NCI-H526 (cell line): ENCODE measurements at regions not wholly inside any gene's neighbourhood (a gene's known extent, or its start where the extent isn't known, plus 50 kb on each side); places are given as distances from the start of the nearest gene placed in this dataset.
"Not testable (repeated sequence)": the region's sequence is repeated elsewhere in the genome, so short reads cannot be mapped to it uniquely, and the experiment has no call there.

ENCODE experiments used
- DNase-seq, 2 experiments: peaks; one replicate each; lab custom pipeline; 2025; lab: John Stamatoyannopoulos, UW

DNA sequence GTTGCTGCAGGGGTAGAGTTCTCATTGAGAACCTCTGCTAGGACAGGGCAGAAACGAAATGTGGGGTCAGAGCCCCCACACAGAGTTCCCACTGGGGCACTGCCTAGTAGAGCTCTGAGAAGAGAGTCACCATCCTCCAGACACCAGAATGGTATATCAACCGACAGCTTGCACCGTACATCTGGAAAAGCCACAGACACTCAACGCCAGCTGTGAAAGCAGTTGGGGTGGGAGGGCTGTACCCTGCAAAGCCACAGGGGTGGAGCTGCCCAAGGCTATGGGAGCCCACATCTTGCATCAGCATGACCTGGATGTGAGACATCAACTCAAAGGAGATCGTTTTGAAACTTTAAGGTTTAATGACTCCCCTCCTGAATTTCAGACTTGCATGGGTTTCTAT, 284.0 kb upstream of the DEPDC1 start:
- no peak for DNase-seq

DNA sequence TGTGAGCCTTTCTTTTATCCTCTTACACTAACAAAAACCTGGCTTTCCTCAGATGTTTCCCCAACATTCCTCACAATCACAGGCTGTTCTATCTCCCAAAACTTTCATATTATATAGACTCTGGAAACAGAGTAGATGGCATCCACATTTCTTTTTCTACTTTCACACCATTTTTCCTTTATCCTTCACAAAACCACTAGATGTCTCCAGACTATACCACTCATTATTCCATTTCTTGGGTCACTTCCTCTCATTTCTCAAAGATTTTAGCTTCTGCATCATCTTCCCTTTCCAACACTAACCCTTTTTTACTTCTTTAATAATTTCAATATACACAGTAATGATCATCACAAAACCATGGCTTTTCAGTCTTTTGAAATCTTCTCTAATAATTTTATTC, 286.0 kb upstream of the DEPDC1 start:
- no peak for DNase-seq

DNA sequence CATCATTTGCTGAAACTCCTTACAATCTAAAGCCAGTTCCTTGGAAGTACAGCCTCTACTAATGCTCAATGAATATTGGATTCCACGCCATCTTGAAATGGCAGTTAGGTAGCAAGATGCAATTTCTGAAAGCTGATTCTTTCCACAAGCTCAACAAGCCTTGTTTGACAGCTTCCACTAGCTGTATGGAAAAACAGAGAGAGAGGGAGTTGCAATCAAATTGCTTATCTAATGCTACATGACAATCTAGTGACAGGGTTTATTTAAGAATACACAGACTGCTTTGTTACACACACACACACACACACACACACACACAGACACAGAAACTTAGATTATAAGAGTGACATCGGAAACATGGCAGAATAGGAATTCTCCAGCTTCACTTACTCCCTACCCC, 288.4 kb upstream of the DEPDC1 start:
- DNase-seq = no peak

DNA sequence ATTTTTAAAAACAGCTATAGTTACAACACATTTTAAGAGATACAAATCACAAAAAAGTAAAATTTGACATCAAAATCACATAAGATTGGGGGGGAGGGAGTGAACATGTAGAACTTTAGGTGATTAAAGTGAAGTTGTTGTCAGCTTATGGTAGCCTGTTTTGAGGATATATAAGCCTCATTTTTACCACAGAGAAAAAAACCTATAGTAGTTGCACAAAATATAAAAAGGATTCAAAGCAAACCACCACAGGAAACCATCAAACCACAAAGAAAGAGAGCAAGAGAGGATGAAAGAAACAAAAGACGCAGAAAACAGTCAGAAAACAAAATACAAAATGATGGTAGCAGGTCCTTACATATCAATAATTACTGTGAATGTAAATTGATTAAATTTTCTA, 291.9 kb upstream of the DEPDC1 start:
- no peak for DNase-seq

DNA sequence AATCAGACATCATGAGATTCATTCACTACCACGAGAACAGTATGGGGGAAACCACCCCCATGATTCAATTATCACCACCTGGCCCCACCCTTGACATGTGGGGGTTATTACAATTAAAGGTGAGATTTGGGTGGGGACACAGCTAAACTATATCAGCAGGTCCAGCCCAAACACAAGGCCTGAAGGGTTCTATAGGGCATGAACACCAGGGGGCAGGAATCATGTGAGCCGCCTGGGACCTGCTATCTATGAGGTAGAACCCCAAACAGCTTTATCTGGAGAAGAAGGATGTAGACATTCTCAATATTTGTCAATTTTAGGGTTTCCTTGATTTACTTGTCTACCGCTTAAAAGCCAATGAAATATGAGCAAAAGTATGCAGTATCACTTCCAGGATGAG, 294.9 kb upstream of the DEPDC1 start:
- no peak for DNase-seq

DNA sequence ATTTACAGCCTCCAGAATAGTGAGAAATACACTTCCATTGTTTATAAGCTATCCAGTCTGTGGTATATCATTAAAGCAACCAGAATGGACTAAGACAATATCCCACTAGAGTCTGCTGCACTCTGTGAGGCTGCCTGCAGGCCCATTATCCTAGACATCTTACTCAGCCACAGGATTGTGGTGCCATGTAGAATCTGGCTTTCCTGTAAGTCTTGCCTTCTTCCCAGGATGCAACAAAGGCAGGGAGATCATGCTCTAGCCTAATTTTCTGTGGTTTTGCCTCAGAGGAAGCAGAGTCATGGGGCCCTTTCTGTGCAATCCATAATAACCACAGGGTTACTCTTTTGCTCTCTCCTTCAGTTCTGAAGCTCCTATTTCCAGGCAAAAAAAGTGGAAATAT, 299.1 kb upstream of the DEPDC1 start:
- no peak for DNase-seq

DNA sequence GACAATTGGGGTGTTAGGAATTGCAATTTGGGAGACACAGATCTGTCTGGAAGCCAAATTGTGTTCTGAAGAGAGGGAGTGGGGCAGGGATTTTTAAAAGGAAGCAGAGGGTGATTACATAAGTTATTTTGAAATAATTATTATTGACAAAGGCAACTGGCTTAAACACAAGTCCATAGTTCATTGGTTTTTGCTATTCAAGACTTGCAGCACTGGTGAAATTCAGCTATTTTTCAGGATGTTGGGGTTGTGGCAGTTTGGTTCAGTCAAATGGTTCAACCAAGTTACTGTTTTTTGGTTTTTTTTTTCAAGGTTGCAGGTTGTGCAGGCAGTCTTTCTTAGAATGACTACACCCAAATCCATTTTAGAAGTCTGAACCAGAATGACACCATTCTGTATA, 300.0 kb upstream of the DEPDC1 start:
- no peak for DNase-seq

DNA sequence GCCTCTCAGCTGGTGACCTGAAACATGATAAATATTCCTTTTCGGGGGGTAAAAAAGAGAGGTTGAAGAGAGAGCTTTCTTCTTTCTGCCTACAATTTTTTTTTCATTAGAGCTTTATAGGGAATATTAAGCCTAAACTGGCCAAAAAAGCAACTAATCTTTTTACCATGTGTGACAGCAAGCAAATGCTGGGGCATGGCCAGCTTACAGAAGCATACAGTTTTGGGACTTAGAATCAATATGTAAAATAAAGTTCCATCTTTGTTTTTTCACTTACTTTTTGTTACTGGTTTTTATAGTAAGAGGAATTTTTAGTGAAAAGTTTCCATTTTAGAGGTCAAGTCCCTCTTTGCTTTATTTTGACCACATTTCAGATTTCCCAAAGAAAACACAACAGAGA, 301.2 kb upstream of the DEPDC1 start:
- DNase-seq = no peak

DNA sequence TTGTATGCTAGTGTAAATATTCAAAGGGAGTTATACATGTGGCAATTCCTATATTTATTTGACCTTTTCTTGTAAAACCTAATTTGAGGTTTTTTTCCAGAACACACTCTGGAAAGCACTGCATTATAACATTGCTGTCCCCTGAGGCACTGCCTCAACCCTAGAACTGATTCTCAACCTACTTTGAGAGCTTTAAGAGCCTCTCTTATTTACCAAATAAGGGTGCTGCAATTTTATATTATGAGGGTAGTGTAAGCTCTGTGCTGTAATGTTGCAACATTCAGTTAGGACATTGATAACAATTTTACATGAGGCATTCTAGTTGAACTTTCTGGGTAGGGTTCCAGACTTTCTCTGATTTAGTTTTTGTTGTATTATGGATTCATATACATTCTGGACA, 302.2 kb upstream of the DEPDC1 start:
- no peak for DNase-seq

DNA sequence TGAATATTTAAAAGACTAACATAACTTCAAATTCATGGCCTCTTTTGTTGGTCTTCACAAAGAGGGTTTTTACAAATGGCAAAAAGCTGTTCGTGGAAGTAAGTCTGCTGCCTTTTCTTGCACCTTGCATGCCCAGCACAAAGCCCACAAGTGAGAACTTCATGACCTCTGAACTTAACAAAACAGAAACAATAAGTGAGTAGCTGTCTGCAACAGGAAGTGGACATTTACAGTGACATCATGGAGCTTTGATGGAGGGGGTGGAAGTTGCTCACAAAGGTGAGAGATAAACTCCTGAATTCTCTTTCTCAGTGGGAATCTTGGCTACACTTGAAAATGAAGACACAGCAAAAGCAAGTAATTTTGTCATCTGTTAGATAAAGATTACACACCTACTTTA, 303.3 kb upstream of the DEPDC1 start:
- no peak for DNase-seq

DNA sequence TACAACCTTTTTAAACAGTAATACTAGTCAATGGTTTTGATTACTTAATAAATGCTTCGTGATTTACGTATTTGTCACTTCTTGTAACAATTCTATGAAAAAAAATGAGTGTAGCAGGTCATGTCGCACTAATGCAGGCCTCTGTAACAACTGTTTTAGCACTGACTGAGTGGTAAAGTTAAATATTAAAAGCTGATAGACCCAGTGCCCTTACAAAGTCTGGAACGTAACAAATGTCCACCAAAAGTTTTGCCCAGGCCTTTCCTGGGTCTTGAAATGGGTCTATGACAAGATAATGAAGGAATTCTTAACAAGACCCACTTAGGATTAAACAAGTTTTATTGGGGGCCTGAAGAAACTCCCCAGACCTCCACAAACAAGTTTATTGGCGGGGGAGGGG, 304.6 kb upstream of the DEPDC1 start:
- DNase-seq = no peak

DNA sequence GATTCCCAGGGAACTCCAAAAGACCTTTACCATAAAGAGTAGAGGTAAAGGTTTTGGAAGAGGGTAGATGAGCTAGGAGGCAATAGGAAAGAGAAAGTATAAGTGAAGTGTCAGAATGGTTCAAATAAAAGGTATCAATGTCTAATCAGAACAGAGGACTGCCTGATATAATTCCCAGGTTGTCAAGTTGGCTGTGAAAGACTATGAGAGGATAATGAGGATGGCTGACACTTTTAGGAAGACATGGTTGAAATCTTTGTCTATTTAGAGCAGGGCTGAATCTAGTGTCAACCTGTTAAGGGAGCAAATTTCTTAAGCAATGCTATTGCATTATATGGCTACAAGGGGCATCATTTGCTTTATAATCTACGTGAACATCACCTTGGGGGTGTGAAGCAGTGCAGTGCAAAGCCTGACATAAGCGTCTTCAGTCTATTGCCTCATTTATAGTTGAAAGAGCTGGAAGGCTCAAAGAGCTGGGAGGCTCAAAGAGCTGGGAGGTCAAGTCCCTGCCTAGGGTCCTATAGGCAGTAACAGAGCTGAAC, 308.3 kb upstream of the DEPDC1 start:
- DNase-seq = no peak

DNA sequence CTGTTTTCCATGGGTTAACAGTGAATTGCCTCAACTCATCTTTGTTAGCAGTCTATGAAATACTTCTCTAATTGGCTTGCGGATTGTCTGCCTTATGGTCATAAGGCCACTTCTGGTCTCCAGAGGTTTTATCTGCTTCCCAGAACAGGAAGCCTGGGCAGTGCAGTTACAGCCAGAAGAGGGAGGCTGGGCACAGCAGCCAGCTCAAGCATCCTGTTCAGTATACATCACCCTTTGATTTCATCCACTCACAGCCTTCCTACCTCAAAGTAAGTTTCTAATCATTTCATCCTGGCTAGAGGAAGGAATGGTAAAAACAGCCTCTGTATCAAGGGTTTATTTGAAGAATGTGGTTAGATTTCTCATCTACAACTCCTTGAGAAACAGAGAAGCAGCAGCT, 311.5 kb upstream of the DEPDC1 start:
- no peak for DNase-seq

DNA sequence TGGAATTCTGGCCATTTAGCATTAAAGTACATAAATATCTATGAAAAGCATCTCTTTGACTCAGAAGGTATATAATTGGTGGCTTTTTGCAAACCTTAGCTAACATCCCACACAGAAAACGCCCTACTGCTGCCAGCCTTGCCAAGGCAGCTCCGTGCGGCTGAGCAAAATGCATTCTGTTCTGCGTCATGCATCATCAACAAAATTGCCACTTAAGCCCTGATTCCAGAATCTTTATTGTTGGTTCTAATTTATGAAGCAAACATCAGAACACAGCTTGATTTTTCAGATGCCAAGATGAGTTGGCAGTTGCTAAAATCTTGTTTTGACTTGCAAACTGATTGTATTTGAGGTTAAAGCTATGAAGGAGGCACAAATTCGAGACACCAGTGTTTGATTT, 314.9 kb upstream of the DEPDC1 start:
- no peak for DNase-seq

DNA sequence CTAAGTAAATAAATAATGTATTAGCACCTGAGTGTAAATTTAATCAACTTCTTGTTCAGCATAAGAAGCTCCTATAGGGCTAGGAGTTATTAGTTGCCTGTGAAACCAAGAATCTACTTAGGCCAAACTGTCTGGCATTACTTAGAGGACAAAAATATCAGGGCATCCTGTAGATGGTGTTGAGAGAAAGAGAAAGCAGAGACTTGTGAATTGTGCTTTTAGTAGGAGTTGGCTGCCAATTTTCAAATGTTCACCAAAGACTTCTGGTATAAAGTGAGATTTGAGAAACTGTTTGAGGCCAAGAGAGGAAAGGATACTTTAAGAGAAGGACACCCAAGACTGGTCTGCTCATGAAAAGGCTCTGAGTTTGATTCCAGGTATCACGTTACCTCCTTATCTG, 315.5 kb upstream of the DEPDC1 start:
- DNase-seq = no peak

DNA sequence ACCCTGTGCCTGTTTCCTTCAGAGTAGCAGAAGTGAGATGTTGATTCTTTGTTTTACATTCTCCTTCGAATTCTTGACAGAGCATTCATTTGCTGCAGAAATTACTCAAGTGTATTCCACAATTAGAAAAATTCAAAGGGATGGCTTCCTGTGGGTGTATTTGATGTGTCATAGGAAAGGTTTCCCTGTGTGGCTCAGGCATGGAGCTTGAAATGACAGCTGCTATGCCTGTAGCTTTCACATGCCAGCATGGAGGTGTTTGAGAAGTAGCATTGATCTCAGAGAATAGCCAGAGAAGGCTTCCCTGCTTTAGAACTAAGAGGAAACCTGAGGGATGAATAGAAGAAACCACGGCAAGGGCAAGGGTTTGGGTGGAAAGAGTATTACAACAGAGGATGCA, 317.2 kb upstream of the DEPDC1 start:
- DNase-seq = no peak

DNA sequence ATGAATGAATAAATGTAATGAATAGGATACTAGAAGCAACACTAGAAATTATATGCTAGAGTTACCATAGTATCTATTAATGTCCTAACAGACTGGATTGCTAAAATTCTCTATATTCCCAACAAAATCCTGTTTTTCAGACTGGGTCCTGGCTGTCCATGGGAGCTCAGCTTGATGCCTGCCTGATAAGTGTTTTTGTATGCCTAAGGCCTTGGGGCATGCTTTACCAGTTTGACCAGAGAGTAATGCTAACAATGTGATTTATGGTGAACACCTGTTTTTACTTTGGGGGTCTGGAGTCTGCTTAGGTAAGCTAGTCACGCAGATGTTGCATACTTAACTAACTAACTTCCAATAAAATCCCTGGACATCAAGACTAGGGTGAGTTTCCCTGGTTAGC, 318.8 kb upstream of the DEPDC1 start:
- DNase-seq = no peak

DNA sequence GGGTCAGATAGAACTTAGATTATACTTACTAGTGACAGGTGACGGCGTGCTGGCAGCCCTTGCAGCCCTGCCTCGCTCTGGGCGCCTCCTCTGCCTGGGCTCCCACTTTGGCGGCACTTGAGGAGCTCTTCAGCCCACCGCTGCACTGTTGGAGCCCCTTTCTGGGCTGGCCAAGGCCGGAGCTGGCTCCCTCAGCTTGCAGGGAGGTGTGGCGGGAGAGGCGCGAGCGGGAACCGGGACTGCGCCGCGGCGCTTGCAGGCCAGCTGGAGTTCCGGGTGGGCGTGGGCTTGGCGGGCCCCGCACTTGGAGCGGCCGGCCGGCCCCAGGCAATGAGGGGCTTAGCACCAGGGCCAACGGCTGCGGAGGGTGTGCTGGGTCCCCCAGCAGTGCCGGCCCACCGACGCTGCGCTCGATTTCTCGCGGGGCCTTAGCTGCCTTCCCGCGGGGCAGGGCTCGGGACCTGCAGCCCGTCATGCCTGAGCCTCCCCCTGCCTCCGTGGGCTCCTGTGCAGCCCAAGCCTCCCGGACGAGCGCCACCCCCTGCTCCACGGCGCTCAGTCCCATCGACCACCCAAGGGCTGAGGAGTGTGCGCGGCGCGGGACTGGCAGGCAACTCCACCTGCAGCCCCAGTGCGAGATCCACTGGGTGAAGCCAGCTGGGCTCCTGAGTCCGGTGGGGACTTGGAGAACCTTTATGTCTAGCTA, 320.8 kb upstream of the DEPDC1 start:
- not testable (repeated sequence) for DNase-seq

DNA sequence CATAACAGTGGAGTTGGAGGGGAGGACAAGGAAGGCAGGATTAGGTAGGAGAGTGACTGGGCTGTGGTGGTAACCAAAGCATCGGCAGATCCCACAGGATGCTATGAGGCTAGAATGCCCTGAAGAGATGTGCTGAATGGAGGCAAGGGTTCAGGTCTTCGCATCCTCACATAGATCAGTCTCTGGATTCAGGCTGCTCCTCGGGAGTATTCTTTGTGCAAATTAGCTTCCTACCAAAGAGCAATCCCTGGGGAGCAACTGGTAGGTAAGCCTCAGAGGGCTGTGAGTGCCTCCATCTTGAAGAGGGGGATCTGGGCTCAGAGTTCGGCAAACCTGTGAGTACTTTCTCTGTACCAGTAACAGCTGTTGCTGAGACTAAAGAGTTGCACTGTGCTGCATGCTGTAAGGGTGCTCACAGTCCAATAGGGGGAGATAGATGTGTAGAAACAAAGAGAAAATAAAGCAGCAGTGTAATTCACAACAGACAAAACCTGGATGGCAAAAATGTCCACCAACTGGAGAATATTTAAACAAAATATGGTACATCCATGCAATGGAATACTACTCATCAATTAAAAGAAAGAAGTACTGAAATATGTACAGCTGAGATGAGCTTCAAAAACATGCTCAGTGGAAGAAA, 322.4 kb upstream of the DEPDC1 start:
- DNase-seq = peak; percentile 10 to 66

DNA sequence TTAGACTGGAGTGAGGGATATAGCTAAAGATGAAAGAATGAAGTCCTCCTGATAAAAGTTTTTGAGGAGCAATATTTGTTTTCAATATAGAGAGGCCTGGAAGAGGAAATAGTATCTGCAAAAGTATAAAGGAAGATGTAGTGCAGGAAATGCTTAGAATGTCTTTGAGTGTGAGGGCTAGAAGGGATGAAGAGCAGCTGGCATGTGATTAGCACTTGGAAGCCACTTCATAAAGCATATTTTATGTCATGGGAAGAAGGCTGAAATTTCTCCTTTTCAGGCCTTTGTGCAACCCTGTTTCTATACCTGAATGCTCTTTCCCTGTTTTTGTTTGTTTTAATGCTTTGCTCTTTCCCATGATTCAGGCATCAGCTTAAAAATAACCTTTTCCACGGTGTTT, 323.3 kb upstream of the DEPDC1 start:
- no peak for DNase-seq

DNA sequence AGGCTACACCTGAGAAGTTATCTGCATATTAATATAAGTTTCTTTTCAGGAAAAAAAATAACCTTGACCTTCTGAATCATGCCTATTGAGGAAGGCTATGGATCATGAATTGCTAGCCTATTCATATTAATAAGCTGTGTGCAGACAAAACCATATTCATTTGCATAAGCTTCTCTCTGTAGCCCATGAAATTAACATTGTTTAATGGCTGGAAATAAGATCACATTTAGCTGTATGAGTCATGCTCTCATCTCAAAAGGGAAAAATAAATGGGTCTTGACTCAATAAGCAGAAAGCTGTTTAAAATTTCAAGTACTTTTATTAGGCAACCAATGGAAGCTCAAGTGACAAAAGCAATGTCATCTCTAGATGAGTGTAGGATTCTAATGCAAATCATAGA, 330.0 kb upstream of the DEPDC1 start:
- peak; percentile 59 to 66 for DNase-seq

DNA sequence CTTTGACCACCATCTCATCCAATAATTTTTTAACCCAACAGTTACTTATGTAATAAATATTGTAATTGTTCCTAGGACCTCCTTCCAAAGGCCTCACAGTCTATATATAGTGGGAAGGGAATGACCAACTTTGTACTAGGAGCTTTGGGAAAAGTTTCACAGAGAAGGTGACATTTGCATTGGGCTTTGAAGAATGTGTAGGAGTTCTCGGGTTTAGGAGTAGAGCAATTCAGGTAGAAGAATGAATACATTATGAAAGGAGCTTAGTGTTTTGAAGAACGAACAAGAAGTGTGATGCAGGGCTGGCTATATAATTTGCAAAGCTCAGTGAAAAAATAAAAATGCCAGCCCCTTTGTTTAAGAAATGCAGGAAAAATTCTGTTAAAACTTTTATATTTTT, 330.4 kb upstream of the DEPDC1 start:
- no peak for DNase-seq

DNA sequence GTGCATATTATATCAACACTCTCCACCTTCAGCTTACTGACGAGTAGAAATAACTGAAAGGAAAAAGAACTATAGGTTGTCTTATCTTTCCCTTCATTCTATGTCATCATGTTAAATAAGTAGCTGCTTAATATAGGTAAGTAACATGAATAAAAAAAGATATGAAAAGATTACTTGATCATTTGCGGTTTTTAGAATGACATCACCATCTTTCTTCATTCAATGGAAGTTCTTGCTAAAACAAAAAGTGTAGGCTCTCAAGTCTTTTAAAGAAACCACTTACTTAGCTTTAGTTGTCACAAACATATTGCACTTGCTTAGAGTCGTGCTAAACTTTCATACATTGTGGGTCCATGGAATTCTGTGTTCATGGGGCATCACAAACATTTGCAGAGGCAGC, 331.1 kb upstream of the DEPDC1 start:
- no peak for DNase-seq

DNA sequence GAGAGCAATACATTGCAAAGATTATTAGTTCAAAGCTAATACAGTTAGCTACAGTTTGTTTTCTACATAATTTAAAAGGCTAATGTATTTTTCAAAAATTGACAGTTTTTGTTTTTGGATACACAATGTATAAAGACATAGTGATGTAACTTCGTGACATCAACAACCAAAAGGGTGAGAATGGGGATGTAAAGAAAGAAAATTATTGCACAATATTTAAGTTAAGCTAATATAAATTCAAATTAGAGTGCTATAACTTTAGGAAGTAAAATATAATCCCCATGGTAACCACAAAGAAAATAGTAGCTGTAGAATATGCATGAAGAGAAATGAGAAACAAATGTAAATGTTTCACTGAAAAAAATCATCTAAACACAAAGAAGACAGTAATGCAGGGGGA, 334.4 kb upstream of the DEPDC1 start:
- DNase-seq = no peak
